Caco-2 (cell line): ENCODE measurements at regions not wholly inside any gene's neighbourhood (a gene's known extent, or its start where the extent isn't known, plus 50 kb on each side); places are given as distances from the start of the nearest gene placed in this dataset.

Experiments used
- BruUV-seq: library from RNA; stranded (reverse); fragments of 400-500 nt; replicated peaks from 2 replicates; lab custom pipeline; 2021; lab: Mats Ljungman, UMichigan
- CTCF ChIA-PET: fragments of 300-600 bp; sonication (Branson Sonifier 250); formaldehyde crosslinking; loops from one replicate; lab custom pipeline; 2022; ENCODE audit warnings: antibody characterized with exemption; lab: Charles Lee
- POLR2A ChIA-PET: fragments of 300-600 bp; sonication (Branson Sonifier 250); formaldehyde crosslinking; loops from one replicate; lab custom pipeline; 2022; ENCODE audit warnings: antibody characterized with exemption; lab: Charles Lee
- DNase-seq, 2 experiments: peaks; one replicate each; pipeline versions ENCODE4 v3.0.0 to v3.0.0-alpha.2; 2020 to 2022
- H3K27me3 ChIP-seq: replicated peaks from 2 replicates; pipeline ENCODE4 v1.6.0; 2011; ENCODE audit warnings: low read length; ENCODE audit not compliant: control insufficient read depth, insufficient read depth
- H3K36me3 ChIP-seq: 2 replicates; pipeline ENCODE4 v1.5.1; 2011; ENCODE audit warnings: low read length; ENCODE audit not compliant: control insufficient read depth, insufficient read depth
- H3K4me1 ChIP-seq: fragments of 250-450 bp; sonication (Bioruptor Pico); 2 replicates; pipeline ENCODE4 v1.5.1; 2020; ENCODE audit warnings: mild to moderate bottlenecking
- H3K4me3 ChIP-seq: 2 replicates; pipeline ENCODE4 v1.5.1; 2011; ENCODE audit warnings: low read depth, mild to moderate bottlenecking, control low read depth, low read length
- H3K9me3 ChIP-seq: fragments of 250-450 bp; sonication (Bioruptor Pico); 2 replicates; pipeline ENCODE4 v1.5.1; 2020; ENCODE audit warnings: mild to moderate bottlenecking, moderate library complexity
- H3K27ac Mint-ChIP-seq: one replicate; pipeline ENCODE4 v1.8.0; 2022; ENCODE audit warnings: mixed read lengths; ENCODE audit not compliant: unreplicated experiment
- H3K27me3 Mint-ChIP-seq: one replicate; pipeline ENCODE4 v1.8.0; 2022; ENCODE audit warnings: mixed read lengths; ENCODE audit not compliant: insufficient read depth, unreplicated experiment
- H3K36me3 Mint-ChIP-seq: one replicate; pipeline ENCODE4 v1.8.0; 2022; ENCODE audit warnings: mild to moderate bottlenecking, mixed read lengths; ENCODE audit not compliant: insufficient read depth, unreplicated experiment
- H3K4me1 Mint-ChIP-seq: one replicate; pipeline ENCODE4 v1.8.0; 2022; ENCODE audit warnings: low read depth, mixed read lengths; ENCODE audit not compliant: unreplicated experiment
- H3K4me3 Mint-ChIP-seq: one replicate; pipeline ENCODE4 v1.8.0; 2022; ENCODE audit warnings: mild to moderate bottlenecking, moderate library complexity, mixed read lengths; ENCODE audit not compliant: unreplicated experiment
- H3K9me3 Mint-ChIP-seq: one replicate; pipeline ENCODE4 v1.8.0; 2022; ENCODE audit warnings: mixed read lengths; ENCODE audit not compliant: unreplicated experiment
- CTCF ChIP-seq, 2 experiments: fragments of 200-600 bp in 1 of 2; IDR thresholded peaks; 1 replicate in 1 of 2; 2 replicates in 1 of 2; pipeline versions ENCODE4 v1.5.1 to v1.8.0; 2011 to 2022; ENCODE audit warnings: antibody characterized with exemption in 1 of 2, control low read depth in 1 of 2, inconsistent platforms in 1 of 2, low read depth in 1 of 2, low read length in 1 of 2, mild to moderate bottlenecking in 1 of 2, moderate library complexity in 1 of 2; ENCODE audit not compliant: insufficient read depth in 1 of 2, severe bottlenecking in 1 of 2, unreplicated experiment in 1 of 2
- intact Hi-C: fragments of 100-400 bp; cut with micrococcal nuclease; formaldehyde crosslinking; loops from one replicate; pipeline ENCODE4 v1.10.0; 2022; ENCODE audit not compliant: unreplicated experiment

- no TSS peak for BruUV-seq
- no peaks in the 10 kb centered on the region for H3K27me3 ChIP-seq
- H3K27ac Mint-ChIP-seq, result no peak overlapping the region
- H3K36me3 ChIP-seq, result no peaks in the 10 kb centered on the region
- H3K4me3 ChIP-seq, result no peak overlapping the region
- POLR2A ChIA-PET, result no interaction called here
- no peaks in the 10 kb centered on the region for H3K9me3 ChIP-seq
- DNase-seq, result no peak
- intact Hi-C loops, result no loop called here
- no peak overlapping the region for H3K4me3 Mint-ChIP-seq
- H3K36me3 Mint-ChIP-seq, result no peaks in the 10 kb centered on the region
- TF ChIP-seq CTCF (IDR thresholded peaks at IDR 0.05; ENCODE audit: insufficient read depth in 1 of 2, low read depth in 1 of 2, low read length in 1 of 2, severe bottlenecking in 1 of 2, unreplicated experiment in 1 of 2), result no peak
- H3K27me3 Mint-ChIP-seq, result peaks cover 3% of the 10 kb centered on the region
- H3K4me1 ChIP-seq, result no peaks in the 10 kb centered on the region
- no peaks in the 10 kb centered on the region for H3K4me1 Mint-ChIP-seq
- peaks cover 15% of the 10 kb centered on the region for H3K9me3 Mint-ChIP-seq
- CTCF ChIA-PET, result no interaction called here
Observed at GRCh38 chr4:23438764-23439163, 451.1 kb downstream of the PPARGC1A start.

GRCh38 chr4:23429497-23429896 lies 460.4 kb downstream of the PPARGC1A start:
- H3K4me1 ChIP-seq, result no peaks in the 10 kb centered on the region
- no peak for DNase-seq
- Mint-ChIP-seq H3K36me3 (no peaks in the 10 kb centered on the region), H3K9me3 (no peaks in the 10 kb centered on the region), H3K4me3 (no peak overlapping the region), H3K4me1 (no peaks in the 10 kb centered on the region), H3K27me3 (peaks cover 3% of the 10 kb centered on the region), H3K27ac (no peak overlapping the region)
- POLR2A ChIA-PET, result no interaction called here
- no TSS peak for BruUV-seq
- intact Hi-C loops, result no loop called here
- no peaks in the 10 kb centered on the region for H3K27me3 ChIP-seq
- no peaks in the 10 kb centered on the region for H3K9me3 ChIP-seq
- H3K4me3 ChIP-seq, result no peak overlapping the region
- H3K36me3 ChIP-seq, result no peaks in the 10 kb centered on the region
- TF ChIP-seq CTCF (IDR thresholded peaks at IDR 0.05; ENCODE audit: insufficient read depth in 1 of 2, low read depth in 1 of 2, low read length in 1 of 2, severe bottlenecking in 1 of 2, unreplicated experiment in 1 of 2), result no peak
- CTCF ChIA-PET, result no interaction called here

- BruUV-seq, result no TSS peak
- Mint-ChIP-seq H3K27me3 (peaks cover 5% of the 10 kb centered on the region), H3K27ac (no peak overlapping the region), H3K36me3 (no peaks in the 10 kb centered on the region), H3K4me3 (no peak overlapping the region), H3K9me3 (no peaks in the 10 kb centered on the region), H3K4me1 (no peaks in the 10 kb centered on the region)
- Histone ChIP-seq H3K36me3 (no peaks in the 10 kb centered on the region), H3K4me1 (no peaks in the 10 kb centered on the region), H3K9me3 (no peaks in the 10 kb centered on the region), H3K4me3 (no peak overlapping the region), H3K27me3 (no peaks in the 10 kb centered on the region)
- CTCF ChIA-PET, result no interaction called here
- POLR2A ChIA-PET, result no interaction called here
- intact Hi-C loops, result no loop called here
- no peak for TF ChIP-seq CTCF (IDR thresholded peaks at IDR 0.05; ENCODE audit: insufficient read depth in 1 of 2, low read depth in 1 of 2, low read length in 1 of 2, severe bottlenecking in 1 of 2, unreplicated experiment in 1 of 2)
- no peak for DNase-seq
Observed at GRCh38 chr4:23425570-23425969, 464.3 kb downstream of the PPARGC1A start.
